CD4-positive, alpha-beta T cell (primary cell): ENCODE measurements at regions not wholly inside any gene's neighbourhood (a gene's known extent, or its start where the extent isn't known, plus 50 kb on each side); places are given as distances from the start of the nearest gene placed in this dataset.

Experiments
- ATAC-seq: fragments of 200-7000 bp; cut with Tn5 transposase; one replicate; pipeline ENCODE4 v1.10.0; 2022; ENCODE audit warnings: mild to moderate bottlenecking; ENCODE audit not compliant: poor library complexity
- CTCF ChIA-PET: fragments of 350-600 bp; sonication (Branson Sonifier 250); formaldehyde crosslinking; loops from one replicate; lab custom pipeline; 2021; ENCODE audit warnings: antibody characterized with exemption, inconsistent platforms; lab: Charles Lee
- POLR2A ChIA-PET: fragments of 350-600 bp; sonication (Branson Sonifier 250); formaldehyde crosslinking; loops from one replicate; lab custom pipeline; 2021; ENCODE audit warnings: antibody characterized with exemption, inconsistent platforms; lab: Charles Lee
- DNase-seq, 14 experiments: peaks; one replicate each; pipeline ENCODE4 v3.0.0-alpha.2; 2013 to 2020; ENCODE audit warnings: mixed read lengths in 2 of 14
- H3K27ac ChIP-seq, 2 donors: one replicate each; pipeline versions ENCODE4 v1.5.1 to v1.7.0; 2013; ENCODE audit warnings: low read length in 2 of 2, low read depth in 1 of 2, mild to moderate bottlenecking in 1 of 2
- H3K27me3 ChIP-seq, 2 experiments: 1 replicate in 1 of 2; 2 replicates in 1 of 2; pipeline versions ENCODE4 v1.6.1 to v1.7.0; 2013; ENCODE audit warnings: low read length in 2 of 2, control low read depth in 1 of 2, mild to moderate bottlenecking in 1 of 2, moderate library complexity in 1 of 2; ENCODE audit not compliant: insufficient read depth in 2 of 2, control insufficient read depth in 1 of 2
- H3K36me3 ChIP-seq: one replicate; pipeline ENCODE4 v1.6.1; 2013; ENCODE audit warnings: low read length, control low read depth; ENCODE audit not compliant: insufficient read depth
- H3K4me1 ChIP-seq: one replicate; pipeline ENCODE4 v1.6.1; 2013; ENCODE audit warnings: low read length, control low read depth; ENCODE audit not compliant: insufficient read depth
- H3K4me3 ChIP-seq: one replicate; pipeline ENCODE4 v1.5.1; 2013; ENCODE audit warnings: mild to moderate bottlenecking, low read length, moderate library complexity
- H3K9me3 ChIP-seq, 2 experiments: 1 replicate in 1 of 2; 2 replicates in 1 of 2; pipeline versions ENCODE4 v1.6.1 to v1.7.0; 2013; ENCODE audit warnings: low read length in 2 of 2, mild to moderate bottlenecking in 2 of 2, control low read depth in 1 of 2, moderate library complexity in 1 of 2; ENCODE audit not compliant: control insufficient read depth in 1 of 2, insufficient read depth in 1 of 2
- H3K27ac Mint-ChIP-seq: one replicate; pipeline ENCODE4 v1.8.0; 2020; ENCODE audit warnings: mixed read lengths
- H3K27me3 Mint-ChIP-seq: one replicate; pipeline ENCODE4 v1.8.0; 2021; ENCODE audit warnings: mixed read lengths
- H3K36me3 Mint-ChIP-seq: one replicate; pipeline ENCODE4 v1.8.0; 2021; ENCODE audit warnings: low read depth, mixed read lengths
- H3K4me1 Mint-ChIP-seq: one replicate; pipeline ENCODE4 v1.8.0; 2021; ENCODE audit warnings: low read depth, mixed read lengths
- H3K4me3 Mint-ChIP-seq: one replicate; pipeline ENCODE4 v1.8.0; 2020; ENCODE audit warnings: mild to moderate bottlenecking, mixed read lengths
- H3K9me3 Mint-ChIP-seq: one replicate; pipeline ENCODE4 v1.8.0; 2020; ENCODE audit warnings: mixed read lengths
- CTCF ChIP-seq: fragments of 200-600 bp; IDR thresholded peaks from one replicate; pipeline ENCODE4 v1.8.0; 2022; ENCODE audit warnings: antibody characterized with exemption, mild to moderate bottlenecking
- intact Hi-C, 2 experiments: fragments of 100-400 bp; cut with DNase I in 1 of 2; cut with micrococcal nuclease in 1 of 2; formaldehyde crosslinking; loops; one replicate each; pipeline versions ENCODE4 v1.15.1 to v1.9.0; 2023 to 2025; cut with DNase I, micrococcal nuclease

GRCh38 chr18:61019338-61020301 is 313.6 kb upstream of the CDH20 start:
- Mint-ChIP-seq H3K9me3 (peaks cover 2% of the 10 kb centered on the region), H3K4me3 (no peak overlapping the region), H3K36me3 (no peaks in the 10 kb centered on the region), H3K27me3 (no peaks in the 10 kb centered on the region), H3K4me1 (no peaks in the 10 kb centered on the region), H3K27ac (no peak overlapping the region)
- ATAC-seq (no peak), DNase-seq (no peak)
- H3K27me3 ChIP-seq = no peaks in the 10 kb centered on the region
- intact Hi-C loops = no loop called here
- TF ChIP-seq CTCF = no peak
- no peaks in the 10 kb centered on the region for H3K36me3 ChIP-seq
- CTCF ChIA-PET = no interaction called here
- no peak overlapping the region for H3K4me3 ChIP-seq
- H3K27ac ChIP-seq = no peak overlapping the region
- H3K9me3 ChIP-seq = peaks cover 0 to 8% of the 10 kb centered on the region in 2 experiments
- H3K4me1 ChIP-seq = no peaks in the 10 kb centered on the region
- POLR2A ChIA-PET = no interaction called here

- Histone ChIP-seq H3K9me3 (no peaks in the 10 kb centered on the region), H3K27ac (no peak overlapping the region), H3K36me3 (no peaks in the 10 kb centered on the region), H3K4me3 (no peak overlapping the region), H3K27me3 (no peaks in the 10 kb centered on the region), H3K4me1 (no peaks in the 10 kb centered on the region)
- H3K4me3 Mint-ChIP-seq = no peak overlapping the region
- H3K27ac Mint-ChIP-seq = no peak overlapping the region
- DNase-seq = no peak
- ChIA-PET CTCF (no interaction called here), POLR2A (no interaction called here)
- ATAC-seq = no peak
- H3K9me3 Mint-ChIP-seq = peaks cover 8% of the 10 kb centered on the region
- no peaks in the 10 kb centered on the region for H3K27me3 Mint-ChIP-seq
- no peak for TF ChIP-seq CTCF
- no peaks in the 10 kb centered on the region for H3K36me3 Mint-ChIP-seq
- intact Hi-C loops = no loop called here
- no peaks in the 10 kb centered on the region for H3K4me1 Mint-ChIP-seq
Observed at GRCh38 chr18:61025596-61025995, 307.6 kb upstream of the CDH20 start.

- no peaks in the 10 kb centered on the region for H3K4me1 Mint-ChIP-seq
- H3K27me3 Mint-ChIP-seq = no peaks in the 10 kb centered on the region
- H3K36me3 Mint-ChIP-seq = no peaks in the 10 kb centered on the region
- Histone ChIP-seq H3K4me1 (no peaks in the 10 kb centered on the region), H3K36me3 (no peaks in the 10 kb centered on the region), H3K27ac (no peak overlapping the region), H3K27me3 (no peaks in the 10 kb centered on the region), H3K4me3 (no peak overlapping the region), H3K9me3 (no peaks in the 10 kb centered on the region)
- intact Hi-C loops = no loop called here
- POLR2A ChIA-PET = no interaction called here
- peaks cover 2% of the 10 kb centered on the region for H3K9me3 Mint-ChIP-seq
- H3K4me3 Mint-ChIP-seq = no peak overlapping the region
- no peak for DNase-seq
- TF ChIP-seq CTCF = no peak
- no peak for ATAC-seq
- H3K27ac Mint-ChIP-seq = no peak overlapping the region
- CTCF ChIA-PET = no interaction called here
Observed at GRCh38 chr18:61031626-61032025, 301.6 kb upstream of the CDH20 start.
